Glomerular endothelial cell (primary cell): ENCODE measurements at regions not wholly inside any gene's neighbourhood (a gene's known extent, or its start where the extent isn't known, plus 50 kb on each side); places are given as distances from the start of the nearest gene placed in this dataset.
A peak's percentile ranks its signal among the peaks of the same experiment; 100 is the strongest.
"Not testable (repeated sequence)": the region's sequence is repeated elsewhere in the genome, so short reads cannot be mapped to it uniquely, and the experiment has no call there.

ENCODE experiments used
- DNase-seq: peaks from one replicate; pipeline ENCODE4 v3.0.0-alpha.2; 2011; ENCODE audit warnings: low read depth, low spot score; ENCODE audit errors: extremely low read depth

GRCh38 chr5:34188001-34188822 is 145.2 kb upstream of the C1QTNF3 start:
- DNase-seq: peak; percentile 14

GRCh38 chr5:34189246-34189645 is 146.2 kb upstream of the C1QTNF3 start:
- not testable (repeated sequence) for DNase-seq

GRCh38 chr5:34189752-34190411 is 146.9 kb upstream of the C1QTNF3 start:
- not testable (repeated sequence) for DNase-seq

- not testable (repeated sequence) for DNase-seq
These were observed 147.5 kb upstream of the C1QTNF3 start for GRCh38 chr5:34190466-34190865.

GRCh38 chr5:34191279-34191744 is 148.3 kb upstream of the C1QTNF3 start:
- not testable (repeated sequence) for DNase-seq

- DNase-seq: not testable (repeated sequence)
These were observed 149.3 kb upstream of the C1QTNF3 start for GRCh38 chr5:34192064-34192922.

- not testable (repeated sequence) for DNase-seq
These were observed 149.9 kb upstream of the C1QTNF3 start for GRCh38 chr5:34192923-34193262.

GRCh38 chr5:34193297-34193696 is 150.3 kb upstream of the C1QTNF3 start:
- DNase-seq: not testable (repeated sequence)

GRCh38 chr5:34193804-34194203 is 150.8 kb upstream of the C1QTNF3 start:
- DNase-seq: not testable (repeated sequence)

- not testable (repeated sequence) for DNase-seq
These were observed 153.1 kb upstream of the C1QTNF3 start for GRCh38 chr5:34196091-34196490.

- DNase-seq: not testable (repeated sequence)
These were observed 162.3 kb upstream of the C1QTNF3 start for GRCh38 chr5:34205347-34205746.

GRCh38 chr5:34217386-34217785 is 174.4 kb upstream of the C1QTNF3 start:
- DNase-seq: not testable (repeated sequence)

GRCh38 chr5:34221329-34222073 is 178.5 kb upstream of the C1QTNF3 start:
- DNase-seq: not testable (repeated sequence)

- not testable (repeated sequence) for DNase-seq
These were observed 180.1 kb upstream of the C1QTNF3 start for GRCh38 chr5:34223158-34223557.

- DNase-seq: not testable (repeated sequence)
These were observed 187.4 kb upstream of the C1QTNF3 start for GRCh38 chr5:34230402-34230801.

- not testable (repeated sequence) for DNase-seq
These were observed 200.8 kb upstream of the C1QTNF3 start for GRCh38 chr5:34243802-34244201.

GRCh38 chr5:34244281-34245031 is 201.4 kb upstream of the C1QTNF3 start:
- not testable (repeated sequence) for DNase-seq

- not testable (repeated sequence) for DNase-seq
These were observed 202.0 kb upstream of the C1QTNF3 start for GRCh38 chr5:34245032-34245394.

GRCh38 chr5:34245813-34246212 is 202.8 kb upstream of the C1QTNF3 start:
- not testable (repeated sequence) for DNase-seq

- DNase-seq: not testable (repeated sequence)
These were observed 215.6 kb upstream of the C1QTNF3 start for GRCh38 chr5:34258598-34258997.
